NCI-H774 (cell line): ENCODE measurements at regions not wholly inside any gene's neighbourhood (a gene's known extent, or its start where the extent isn't known, plus 50 kb on each side); places are given as distances from the start of the nearest gene placed in this dataset.
A peak's percentile ranks its signal among the peaks of the same experiment; 100 is the strongest.
"Not testable (repeated sequence)": the region's sequence is repeated elsewhere in the genome, so short reads cannot be mapped to it uniquely, and the experiment has no call there.

ENCODE experiments used
- DNase-seq: peaks from one replicate; lab custom pipeline; 2025; lab: John Stamatoyannopoulos, UW

- not testable (repeated sequence) for DNase-seq
Measured at GRCh38 chrX:128954697-128955096, 568.6 kb downstream of the SMARCA1 start.

- no peak for DNase-seq
Measured at GRCh38 chrX:128931071-128931470, 592.2 kb downstream of the SMARCA1 start.

- peak; percentile 58 for DNase-seq
Measured at GRCh38 chrX:128929271-128930057, 593.8 kb downstream of the SMARCA1 start.

- DNase-seq: peak; percentile 3
Measured at GRCh38 chrX:128928636-128929035, 594.7 kb downstream of the SMARCA1 start.

GRCh38 chrX:128927363-128927762 lies 595.9 kb downstream of the SMARCA1 start:
- no peak for DNase-seq

- no peak for DNase-seq
Measured at GRCh38 chrX:128906753-128907152, 616.5 kb downstream of the SMARCA1 start.

GRCh38 chrX:128901018-128901417 lies 622.3 kb downstream of the SMARCA1 start:
- DNase-seq: no peak

- DNase-seq: no peak
Measured at GRCh38 chrX:128897621-128898020, 625.7 kb downstream of the SMARCA1 start.

- DNase-seq: no peak
Measured at GRCh38 chrX:128891554-128891953, 631.7 kb downstream of the SMARCA1 start.

GRCh38 chrX:128884430-128884829 lies 638.9 kb downstream of the SMARCA1 start:
- DNase-seq: no peak

- no peak for DNase-seq
Measured at GRCh38 chrX:128883650-128884049, 639.6 kb downstream of the SMARCA1 start.

- DNase-seq: no peak
Measured at GRCh38 chrX:128870361-128870760, 652.9 kb downstream of the SMARCA1 start.

GRCh38 chrX:128862557-128862956 lies 660.7 kb downstream of the SMARCA1 start:
- DNase-seq: no peak

- no peak for DNase-seq
Measured at GRCh38 chrX:128848374-128848773, 674.9 kb downstream of the SMARCA1 start.

GRCh38 chrX:128846385-128846784 lies 676.9 kb downstream of the SMARCA1 start:
- DNase-seq: no peak

- no peak for DNase-seq
Measured at GRCh38 chrX:128818690-128819089, 704.6 kb downstream of the SMARCA1 start.

- no peak for DNase-seq
Measured at GRCh38 chrX:128816919-128817318, 706.4 kb downstream of the SMARCA1 start.

- DNase-seq: no peak
Measured at GRCh38 chrX:128807367-128807766, 715.9 kb downstream of the SMARCA1 start.

- no peak for DNase-seq
Measured at GRCh38 chrX:128805236-128805635, 718.1 kb downstream of the SMARCA1 start.

GRCh38 chrX:128804828-128805227 lies 718.5 kb downstream of the SMARCA1 start:
- no peak for DNase-seq

- DNase-seq: no peak
Measured at GRCh38 chrX:128800138-128800537, 723.2 kb downstream of the SMARCA1 start.

GRCh38 chrX:128783139-128783538 lies 730.9 kb upstream of the ACTRT1 start:
- not testable (repeated sequence) for DNase-seq

GRCh38 chrX:128781506-128781905 lies 729.3 kb upstream of the ACTRT1 start:
- peak; percentile 26 for DNase-seq

- no peak for DNase-seq
Measured at GRCh38 chrX:128780934-128781333, 728.7 kb upstream of the ACTRT1 start.
